ENCODE measurements at regions not wholly inside any gene's neighbourhood (a gene's known extent, or its start where the extent isn't known, plus 50 kb on each side); places are given as distances from the start of the nearest gene placed in this dataset.

- H2BK120ac ChIP-seq (replicated peaks; ENCODE audit: low read depth, low read length), result no peak overlapping the region
- no peaks in the 10 kb centered on the region for H3K23me2 ChIP-seq (ENCODE audit: low read depth, low read length)
- no peak overlapping the region for H4K5ac ChIP-seq (ENCODE audit: insufficient read length, low read depth, low read length)
- no peak overlapping the region for H3K4me3 ChIP-seq (ENCODE audit: extremely low read depth in 1 of 4, insufficient read depth in 2 of 4, low read depth in 3 of 4, low read length in 4 of 4)
- no peak overlapping the region for H2AFZ ChIP-seq (ENCODE audit: low read length)
- H2AK5ac ChIP-seq (ENCODE audit: low read depth, low read length), result no peak overlapping the region
- ChIA-PET POLR2A (ENCODE audit: partially characterized antibody) (no interaction called here), CTCF (ENCODE audit: partially characterized antibody) (interaction anchor here (4.6 kb wide), 1 partner anchor 16 kb away, joined by 23 read pairs; no protein-coding TSS in a partner anchor)
- no peaks in the 10 kb centered on the region for H3K79me2 ChIP-seq (ENCODE audit: control insufficient read depth in 1 of 2, insufficient read depth in 2 of 2, low read length in 2 of 2)
- H3K14ac ChIP-seq (ENCODE audit: insufficient read length), result no peak overlapping the region
- H3K9me3 ChIP-seq (ENCODE audit: insufficient read depth in 2 of 2, low read depth in 1 of 2, low read length in 1 of 2), result no peaks in the 10 kb centered on the region
- H2BK15ac ChIP-seq (ENCODE audit: low read length), result no peak overlapping the region
- 86% methylated on average over 2 of the region's 2 CpGs; no CpG with 5 or more reads in 1 of the 2 experiments for WGBS, 2 experiments (ENCODE audit: extremely low coverage in 1 of 2, insufficient coverage in 1 of 2, insufficient read length in 1 of 2, insufficient replicate concordance in 2 of 2, low coverage in 1 of 2, low lambda C conversion rate in 2 of 2, missing lambda C conversion rate in 1 of 2)
- no peaks in the 10 kb centered on the region for H4K20me1 ChIP-seq (replicated peaks in 1 of 2; ENCODE audit: control insufficient read depth in 1 of 2, insufficient read depth in 2 of 2, low read length in 2 of 2)
- H2BK5ac ChIP-seq (ENCODE audit: low read depth, low read length), result no peak overlapping the region
- H3K36me3 ChIP-seq (ENCODE audit: control insufficient read depth in 2 of 4, insufficient read depth in 4 of 4, low read length in 3 of 4), result no peaks in the 10 kb centered on the region
- no peak overlapping the region for H3K18ac ChIP-seq (ENCODE audit: extremely low read depth, low read length)
- no peak overlapping the region for H4K8ac ChIP-seq (ENCODE audit: extremely low read depth, insufficient read depth, low read length)
- H4K91ac ChIP-seq (replicated peaks; ENCODE audit: insufficient read length, low read length), result no peak overlapping the region
- no peaks in the 10 kb centered on the region for H3K27me3 ChIP-seq (replicated peaks in 1 of 4; ENCODE audit: control insufficient read depth in 3 of 4, extremely low read depth in 1 of 4, insufficient read depth in 3 of 4, low read length in 3 of 4)
- DNase-seq (ENCODE audit: low read depth in 1 of 2, low spot score in 2 of 2), result no peak
- H3K4me2 ChIP-seq (ENCODE audit: insufficient read depth in 1 of 2, low read depth in 2 of 2, low read length in 2 of 2), result no peak overlapping the region
- TF ChIP-seq POLR2AphosphoS5 (IDR thresholded peaks at IDR 0.05; ENCODE audit: low read depth, low read length), result no peak
- TF ChIP-seq EP300 (IDR thresholded peaks at IDR 0.05; ENCODE audit: borderline replicate concordance in 1 of 2, low read depth in 2 of 2, low read length in 2 of 2), result no peak
- no peak for TF ChIP-seq ZNF274 (IDR thresholded peaks at IDR 0.05; ENCODE audit: borderline replicate concordance, extremely low read depth, low read length)
- no peak for TF ChIP-seq KDM5A (IDR thresholded peaks at IDR 0.05; ENCODE audit: low read length)
- TF ChIP-seq CBX5 (IDR thresholded peaks at IDR 0.05; ENCODE audit: low read depth, low read length), result no peak
- no peak for TF ChIP-seq JUN (IDR thresholded peaks at IDR 0.05; ENCODE audit: low read depth, low read length)
- no peak for TF ChIP-seq TBP (IDR thresholded peaks at IDR 0.05; ENCODE audit: low read depth, low read length)
- TF ChIP-seq CHD2 (IDR thresholded peaks at IDR 0.05; ENCODE audit: low read length), result no peak
- H2BK12ac ChIP-seq (ENCODE audit: low read depth, low read length), result no peak overlapping the region
- H3K23ac ChIP-seq (ENCODE audit: insufficient read length), result no peak overlapping the region
- FAIRE-seq, result no peak
- H3K79me1 ChIP-seq (ENCODE audit: low read depth, low read length), result no peaks in the 10 kb centered on the region
- H3K4ac ChIP-seq (replicated peaks; ENCODE audit: insufficient read length, low read depth, low read length), result no peak overlapping the region
- H2BK20ac ChIP-seq (ENCODE audit: low read length), result 0 out of 2 replicates have a peak overlapping the region, but pooled peaks have one; percentile 44
- H3K4me1 ChIP-seq (replicated peaks in 1 of 4; ENCODE audit: control insufficient read depth in 3 of 4, insufficient read depth in 4 of 4, low read length in 3 of 4), result peaks cover 2 to 8% (median 5%) of the 10 kb centered on the region in 4 experiments; a peak in 4 of 7 replicates
- H3K56ac ChIP-seq (replicated peaks; ENCODE audit: insufficient read length, low read depth, low read length), result no peak overlapping the region
- H3K9ac ChIP-seq (replicated peaks in 1 of 4; ENCODE audit: extremely low read depth in 1 of 4, low read depth in 3 of 4, low read length in 3 of 4), result no peak overlapping the region
- no peak overlapping the region for H3K27ac ChIP-seq (ENCODE audit: low read depth, low read length)
Measured at GRCh38 chr18:51400721-51401120, 203.2 kb upstream of the MEX3C start.
